ENCODE measurements at regions not wholly inside any gene's neighbourhood (a gene's known extent, or its start where the extent isn't known, plus 50 kb on each side); places are given as distances from the start of the nearest gene placed in this dataset.

- CTCF ChIA-PET (ENCODE audit: partially characterized antibody): no interaction called here
- TF ChIP-seq SP4 (IDR thresholded peaks at IDR 0.05; ENCODE audit: low read length) (no peak), ATF3 (IDR thresholded peaks at IDR 0.05; ENCODE audit: insufficient read depth, low read depth, low read length) (no peak), RBBP5 (IDR thresholded peaks at IDR 0.05; ENCODE audit: borderline replicate concordance, low read depth, low read length) (no peak), BACH1 (IDR thresholded peaks at IDR 0.05; ENCODE audit: low read length) (no peak), JUND (IDR thresholded peaks at IDR 0.05; ENCODE audit: low read length) (no peak), POLR2A (IDR thresholded peaks at IDR 0.05; ENCODE audit: control extremely low read depth in 1 of 2, low read depth in 2 of 2, low read length in 2 of 2) (no peak), KDM5A (IDR thresholded peaks at IDR 0.05; ENCODE audit: low read length) (no peak), BRCA1 (IDR thresholded peaks at IDR 0.05; ENCODE audit: low read depth, low read length) (no peak)
Measured at GRCh38 chr2:104163611-104164130, 690.2 kb upstream of the POU3F3 start.

More at GRCh38 chr2:104163611-104164130, 690.2 kb upstream of the POU3F3 start:
- no peak for DNase-seq (ENCODE audit: low read depth in 1 of 2, low spot score in 2 of 2)
- H2AFZ ChIP-seq (ENCODE audit: low read length): no peak overlapping the region
- H3K18ac ChIP-seq (ENCODE audit: extremely low read depth, low read length): no peak overlapping the region
- no peaks in the 10 kb centered on the region for H3K79me1 ChIP-seq (ENCODE audit: low read depth, low read length)
- 93% methylated on average over 2 of the region's 2 CpGs; no CpG with 5 or more reads in 1 of the 2 experiments for WGBS, 2 experiments (ENCODE audit: extremely low coverage in 1 of 2, insufficient coverage in 1 of 2, insufficient read length in 1 of 2, insufficient replicate concordance in 2 of 2, low coverage in 1 of 2, low lambda C conversion rate in 2 of 2, missing lambda C conversion rate in 1 of 2)
- H3K9me3 ChIP-seq (ENCODE audit: insufficient read depth in 2 of 2, low read depth in 1 of 2, low read length in 1 of 2): no peaks in the 10 kb centered on the region
- H3K27me3 ChIP-seq (replicated peaks in 1 of 4; ENCODE audit: control insufficient read depth in 3 of 4, extremely low read depth in 1 of 4, insufficient read depth in 3 of 4, low read length in 3 of 4): no peaks in the 10 kb centered on the region
- H2BK120ac ChIP-seq (replicated peaks; ENCODE audit: low read depth, low read length): no peak overlapping the region
- no peaks in the 10 kb centered on the region for H3K36me3 ChIP-seq (ENCODE audit: control insufficient read depth in 2 of 4, insufficient read depth in 4 of 4, low read length in 3 of 4)
- 0 out of 2 replicates have a peak overlapping the region, but pooled peaks have one; percentile 3 for H2BK20ac ChIP-seq (ENCODE audit: low read length)
- no peak overlapping the region for H3K9ac ChIP-seq (replicated peaks in 1 of 4; ENCODE audit: extremely low read depth in 1 of 4, low read depth in 3 of 4, low read length in 3 of 4)
- no peaks in the 10 kb centered on the region for H4K20me1 ChIP-seq (replicated peaks in 1 of 2; ENCODE audit: control insufficient read depth in 1 of 2, insufficient read depth in 2 of 2, low read length in 2 of 2)
- H4K91ac ChIP-seq (replicated peaks; ENCODE audit: insufficient read length, low read length): no peak overlapping the region
- no peak overlapping the region for H2BK5ac ChIP-seq (ENCODE audit: low read depth, low read length)
- no peak overlapping the region for H4K8ac ChIP-seq (ENCODE audit: extremely low read depth, insufficient read depth, low read length)
- no peak overlapping the region for H2BK12ac ChIP-seq (ENCODE audit: low read depth, low read length)
- no peak overlapping the region for H3K56ac ChIP-seq (replicated peaks; ENCODE audit: insufficient read length, low read depth, low read length)
- no peak overlapping the region for H3K27ac ChIP-seq (ENCODE audit: low read depth, low read length)
- no peaks in the 10 kb centered on the region for H3K23me2 ChIP-seq (ENCODE audit: low read depth, low read length)
- H3K4me1 ChIP-seq (replicated peaks in 1 of 4; ENCODE audit: control insufficient read depth in 3 of 4, insufficient read depth in 4 of 4, low read length in 3 of 4): peaks cover 0 to 4% (median 0%) of the 10 kb centered on the region in 4 experiments; a peak in 1 of 7 replicates
- no peak for FAIRE-seq
- H3K4me3 ChIP-seq (ENCODE audit: extremely low read depth in 1 of 4, insufficient read depth in 2 of 4, low read depth in 3 of 4, low read length in 4 of 4): no peak overlapping the region
- no peaks in the 10 kb centered on the region for H3K79me2 ChIP-seq (ENCODE audit: control insufficient read depth in 1 of 2, insufficient read depth in 2 of 2, low read length in 2 of 2)
- H2AK5ac ChIP-seq (ENCODE audit: low read depth, low read length): no peak overlapping the region
- no peak overlapping the region for H2BK15ac ChIP-seq (ENCODE audit: low read length)
- H3K4ac ChIP-seq (replicated peaks; ENCODE audit: insufficient read length, low read depth, low read length): no peak overlapping the region
- no peak overlapping the region for H3K4me2 ChIP-seq (ENCODE audit: insufficient read depth in 1 of 2, low read depth in 2 of 2, low read length in 2 of 2)
- H3K14ac ChIP-seq (ENCODE audit: insufficient read length): no peak overlapping the region
- POLR2A ChIA-PET (ENCODE audit: partially characterized antibody): no interaction called here
- no peak overlapping the region for H3K23ac ChIP-seq (ENCODE audit: insufficient read length)
- H4K5ac ChIP-seq (ENCODE audit: insufficient read length, low read depth, low read length): no peak overlapping the region

Data from H1 (cell line).